ENCODE measurements at regions not wholly inside any gene's neighbourhood (a gene's known extent, or its start where the extent isn't known, plus 50 kb on each side); places are given as distances from the start of the nearest gene placed in this dataset.

- TF ChIP-seq EP300 (IDR thresholded peaks at IDR 0.05) (no peak), CTCF (IDR thresholded peaks at IDR 0.05) (no peak), POLR2AphosphoS5 (IDR thresholded peaks at IDR 0.05) (no peak), POLR2A (IDR thresholded peaks at IDR 0.05; ENCODE audit: low read depth) (no peak)
These were observed 199.9 kb downstream of the PIK3R1 start for GRCh38 chr5:68415177-68416085.
